CD14-positive monocyte (primary cell): ENCODE measurements at regions not wholly inside any gene's neighbourhood (a gene's known extent, or its start where the extent isn't known, plus 50 kb on each side); places are given as distances from the start of the nearest gene placed in this dataset.

Experiments
- DNase-seq, 3 donors: peaks; one replicate each; pipeline ENCODE4 v3.0.0-alpha.2; 2011 to 2022
- H2AFZ ChIP-seq: 2 replicates; pipeline ENCODE4 v1.6.0; 2012; ENCODE audit warnings: mild to moderate bottlenecking, low read depth, low read length, inconsistent platforms; ENCODE audit not compliant: insufficient read depth, poor library complexity, severe bottlenecking
- H3K27ac ChIP-seq, 2 donors: 1 replicate in 1 of 2; 2 replicates in 1 of 2; pipeline ENCODE4 v1.5.1; 2012 to 2013; ENCODE audit warnings: low read length in 2 of 2, control low read depth in 1 of 2, inconsistent platforms in 1 of 2, low read depth in 1 of 2, mild to moderate bottlenecking in 1 of 2
- H3K27me3 ChIP-seq, 2 donors: one replicate each; pipeline versions ENCODE4 v1.6.0 to v1.6.1; 2011 to 2013; ENCODE audit warnings: low read length in 2 of 2; ENCODE audit not compliant: control insufficient read depth in 2 of 2, insufficient read depth in 2 of 2
- H3K36me3 ChIP-seq, 2 donors: replicated peaks in 1 of 2; 1 replicate in 1 of 2; 2 replicates in 1 of 2; pipeline versions ENCODE4 v1.5.1 to v1.6.1; 2012 to 2013; ENCODE audit warnings: low read length in 2 of 2, control low read depth in 1 of 2, inconsistent platforms in 1 of 2, mild to moderate bottlenecking in 1 of 2; ENCODE audit not compliant: insufficient read depth in 2 of 2, control insufficient read depth in 1 of 2
- H3K4me1 ChIP-seq, 2 donors: 1 replicate in 1 of 2; 2 replicates in 1 of 2; pipeline versions ENCODE4 v1.5.1 to v1.6.1; 2012 to 2013; ENCODE audit warnings: low read length in 2 of 2, control low read depth in 1 of 2, inconsistent platforms in 1 of 2, mild to moderate bottlenecking in 1 of 2, moderate library complexity in 1 of 2; ENCODE audit not compliant: insufficient read depth in 2 of 2, control insufficient read depth in 1 of 2
- H3K4me2 ChIP-seq: replicated peaks from 2 replicates; pipeline ENCODE3; 2012; ENCODE audit warnings: low read length, moderate library complexity, mild to moderate bottlenecking; ENCODE audit not compliant: poor library complexity, severe bottlenecking; ENCODE audit errors: extremely low read depth
- H3K4me3 ChIP-seq, 3 experiments: fragments of 200-600 bp in 1 of 3; sonication (generic) in 1 of 3; replicated peaks in 1 of 3; 1 replicate in 2 of 3; 2 replicates in 1 of 3; pipeline ENCODE4 v1.5.1; 2011 to 2013; ENCODE audit warnings: low read length in 3 of 3, mild to moderate bottlenecking in 3 of 3, control low read depth in 2 of 3, low read depth in 2 of 3, inconsistent platforms in 1 of 3, moderate library complexity in 1 of 3
- H3K79me2 ChIP-seq: 2 replicates; pipeline ENCODE4 v1.6.0; 2012; ENCODE audit warnings: mild to moderate bottlenecking, control low read depth, inconsistent platforms, low read length, moderate library complexity; ENCODE audit not compliant: insufficient read depth
- H3K9ac ChIP-seq: 2 replicates; pipeline ENCODE4 v1.6.0; 2017; ENCODE audit warnings: low read length, mild to moderate bottlenecking; ENCODE audit not compliant: insufficient read depth, poor library complexity, severe bottlenecking
- H3K9me3 ChIP-seq, 2 donors: replicated peaks in 1 of 2; 1 replicate in 1 of 2; 2 replicates in 1 of 2; pipeline versions ENCODE4 v1.5.1 to v1.6.1; 2012 to 2013; ENCODE audit warnings: low read length in 2 of 2, control low read depth in 1 of 2; ENCODE audit not compliant: control insufficient read depth in 1 of 2, insufficient read depth in 1 of 2
- H4K20me1 ChIP-seq: 2 replicates; pipeline ENCODE4 v1.6.0; 2012; ENCODE audit warnings: mild to moderate bottlenecking, low read length, control low read depth, moderate library complexity; ENCODE audit not compliant: insufficient read depth
- H3K27ac Mint-ChIP-seq, 7 donors: one replicate each; pipeline ENCODE4 v1.8.0; 2020; ENCODE audit warnings: mild to moderate bottlenecking in 7 of 7, mixed read lengths in 7 of 7, moderate library complexity in 6 of 7, inconsistent platforms in 2 of 7
- H3K27me3 Mint-ChIP-seq, 3 donors: one replicate each; pipeline ENCODE4 v1.8.0; 2021 to 2022; ENCODE audit warnings: low read depth in 3 of 3, mild to moderate bottlenecking in 3 of 3, mixed read lengths in 3 of 3, moderate library complexity in 3 of 3, inconsistent platforms in 1 of 3
- H3K36me3 Mint-ChIP-seq, 2 donors: one replicate each; pipeline ENCODE4 v1.8.0; 2020; ENCODE audit warnings: mixed read lengths in 2 of 2, inconsistent platforms in 1 of 2, mild to moderate bottlenecking in 1 of 2
- H3K4me1 Mint-ChIP-seq: one replicate; pipeline ENCODE4 v1.8.0; 2020; ENCODE audit warnings: mild to moderate bottlenecking, mixed read lengths
- H3K4me3 Mint-ChIP-seq, 2 donors: one replicate each; pipeline ENCODE4 v1.8.0; 2020; ENCODE audit warnings: mild to moderate bottlenecking in 2 of 2, mixed read lengths in 2 of 2, moderate library complexity in 1 of 2
- H3K9me3 Mint-ChIP-seq, 7 donors: one replicate each; pipeline ENCODE4 v1.8.0; 2020 to 2022; ENCODE audit warnings: mixed read lengths in 7 of 7, mild to moderate bottlenecking in 6 of 7, moderate library complexity in 6 of 7, inconsistent platforms in 2 of 7
- intact Hi-C, 2 donors: fragments of 100-400 bp; cut with micrococcal nuclease; formaldehyde crosslinking; loops; one replicate each; pipeline versions ENCODE4 v1.15.0 to v1.15.1; 2023
- TF ChIP-seq, protein P1 (sequence below): fragments of 200-600 bp; IDR thresholded peaks from one replicate; pipeline ENCODE4 v1.8.0; 2022; ENCODE audit warnings: antibody characterized with exemption, mild to moderate bottlenecking

DNA sequence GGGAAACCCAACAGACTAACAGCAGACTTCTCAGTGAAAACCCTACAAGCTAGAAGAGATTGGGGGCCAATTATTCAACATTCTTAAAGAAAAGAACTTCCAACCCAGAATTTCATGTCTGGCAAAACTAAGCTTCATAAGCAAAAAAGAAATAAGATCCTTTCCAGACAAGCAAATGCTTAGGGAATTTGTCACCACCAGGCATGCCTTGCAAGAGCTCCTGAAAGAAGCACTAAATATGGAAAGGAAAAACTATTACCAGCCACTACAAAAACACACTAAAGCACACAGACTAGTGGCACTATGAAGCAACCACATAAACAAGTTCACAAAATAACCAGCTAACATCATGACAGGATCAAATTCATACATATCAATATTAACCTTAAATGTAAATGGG, 131.1 kb downstream of the OR2K2 start:
- TF ChIP-seq, protein P1, sequence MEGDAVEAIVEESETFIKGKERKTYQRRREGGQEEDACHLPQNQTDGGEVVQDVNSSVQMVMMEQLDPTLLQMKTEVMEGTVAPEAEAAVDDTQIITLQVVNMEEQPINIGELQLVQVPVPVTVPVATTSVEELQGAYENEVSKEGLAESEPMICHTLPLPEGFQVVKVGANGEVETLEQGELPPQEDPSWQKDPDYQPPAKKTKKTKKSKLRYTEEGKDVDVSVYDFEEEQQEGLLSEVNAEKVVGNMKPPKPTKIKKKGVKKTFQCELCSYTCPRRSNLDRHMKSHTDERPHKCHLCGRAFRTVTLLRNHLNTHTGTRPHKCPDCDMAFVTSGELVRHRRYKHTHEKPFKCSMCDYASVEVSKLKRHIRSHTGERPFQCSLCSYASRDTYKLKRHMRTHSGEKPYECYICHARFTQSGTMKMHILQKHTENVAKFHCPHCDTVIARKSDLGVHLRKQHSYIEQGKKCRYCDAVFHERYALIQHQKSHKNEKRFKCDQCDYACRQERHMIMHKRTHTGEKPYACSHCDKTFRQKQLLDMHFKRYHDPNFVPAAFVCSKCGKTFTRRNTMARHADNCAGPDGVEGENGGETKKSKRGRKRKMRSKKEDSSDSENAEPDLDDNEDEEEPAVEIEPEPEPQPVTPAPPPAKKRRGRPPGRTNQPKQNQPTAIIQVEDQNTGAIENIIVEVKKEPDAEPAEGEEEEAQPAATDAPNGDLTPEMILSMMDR, result no peak
- no peaks in the 10 kb centered on the region for H3K36me3 ChIP-seq
- H3K27ac ChIP-seq, result no peak overlapping the region
- no peak overlapping the region for H3K4me2 ChIP-seq
- Mint-ChIP-seq H3K36me3 (no peaks in the 10 kb centered on the region), H3K27ac (no peak overlapping the region), H3K4me3 (no peak overlapping the region), H3K27me3 (peaks cover 0 to 2% (median under 1%) of the 10 kb centered on the region in 3 donors), H3K4me1 (no peaks in the 10 kb centered on the region), H3K9me3 (peaks cover 20 to 33% (median 26%) of the 10 kb centered on the region in 7 donors)
- no peak overlapping the region for H2AFZ ChIP-seq
- intact Hi-C loops, result no loop called here
- no peaks in the 10 kb centered on the region for H3K79me2 ChIP-seq
- H3K9ac ChIP-seq, result no peak overlapping the region
- peaks cover 0 to 8% of the 10 kb centered on the region in 2 donors for H3K9me3 ChIP-seq
- no peaks in the 10 kb centered on the region for H4K20me1 ChIP-seq
- no peaks in the 10 kb centered on the region for H3K27me3 ChIP-seq
- no peaks in the 10 kb centered on the region for H3K4me1 ChIP-seq
- DNase-seq, result no peak
- H3K4me3 ChIP-seq, result no peak overlapping the region

DNA sequence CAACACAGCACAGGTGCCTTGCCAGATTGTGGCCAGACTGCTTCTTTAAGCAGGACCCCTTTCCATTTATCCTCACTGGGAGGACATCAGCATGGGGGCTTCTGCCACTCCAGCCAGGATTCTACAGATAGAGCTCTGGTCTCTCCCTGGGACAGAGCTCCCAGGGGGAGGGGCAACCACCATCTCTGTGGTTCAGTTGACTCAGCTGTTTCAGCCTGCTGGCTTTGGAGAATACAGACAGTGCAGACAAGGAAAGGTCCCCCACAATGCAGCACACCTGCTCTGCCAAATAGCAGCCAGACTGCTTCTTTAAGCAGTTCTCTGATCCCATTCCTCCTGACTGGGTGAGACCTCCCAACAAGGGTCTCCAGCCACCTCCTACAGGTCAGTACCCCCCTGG, 132.8 kb downstream of the OR2K2 start:
- Histone ChIP-seq H3K4me2 (no peak overlapping the region), H3K36me3 (no peaks in the 10 kb centered on the region), H3K79me2 (no peaks in the 10 kb centered on the region), H4K20me1 (no peaks in the 10 kb centered on the region), H3K4me3 (no peak overlapping the region), H2AFZ (no peak overlapping the region), H3K9me3 (peaks cover 0 to 8% of the 10 kb centered on the region in 2 donors), H3K9ac (no peak overlapping the region), H3K27ac (no peak overlapping the region), H3K27me3 (no peaks in the 10 kb centered on the region), H3K4me1 (no peaks in the 10 kb centered on the region)
- Mint-ChIP-seq H3K36me3 (no peaks in the 10 kb centered on the region), H3K27ac (no peak overlapping the region), H3K4me3 (no peak overlapping the region), H3K4me1 (no peaks in the 10 kb centered on the region), H3K27me3 (peaks cover 0 to 2% (median 2%) of the 10 kb centered on the region in 3 donors), H3K9me3 (peaks cover 13 to 25% (median 18%) of the 10 kb centered on the region in 7 donors)
- TF ChIP-seq, protein P1, result no peak
- intact Hi-C loops, result no loop called here
- DNase-seq, result no peak
